Activated naive CD8-positive, alpha-beta T cell (primary cell): ENCODE measurements at regions not wholly inside any gene's neighbourhood (a gene's known extent, or its start where the extent isn't known, plus 50 kb on each side); places are given as distances from the start of the nearest gene placed in this dataset.

Source experiments
- H3K27ac Mint-ChIP-seq: one replicate; pipeline ENCODE4 v1.8.0; 2021; ENCODE audit warnings: mixed read lengths
- H3K27me3 Mint-ChIP-seq: one replicate; pipeline ENCODE4 v1.8.0; 2021; ENCODE audit warnings: mixed read lengths
- H3K36me3 Mint-ChIP-seq: one replicate; pipeline ENCODE4 v1.8.0; 2021; ENCODE audit warnings: mixed read lengths
- H3K4me1 Mint-ChIP-seq: one replicate; pipeline ENCODE4 v1.8.0; 2021; ENCODE audit warnings: low read depth, mixed read lengths
- H3K4me3 Mint-ChIP-seq: one replicate; pipeline ENCODE4 v1.8.0; 2021; ENCODE audit warnings: mild to moderate bottlenecking, mixed read lengths
- H3K9me3 Mint-ChIP-seq: one replicate; pipeline ENCODE4 v1.8.0; 2021; ENCODE audit warnings: low read depth, mixed read lengths

- H3K4me1 Mint-ChIP-seq, result peaks cover 21% of the 10 kb centered on the region
- no peaks in the 10 kb centered on the region for H3K36me3 Mint-ChIP-seq
- no peaks in the 10 kb centered on the region for H3K27me3 Mint-ChIP-seq
- no peaks in the 10 kb centered on the region for H3K9me3 Mint-ChIP-seq
- H3K4me3 Mint-ChIP-seq, result no peak overlapping the region
- H3K27ac Mint-ChIP-seq, result no peak overlapping the region
These were observed 61.4 kb upstream of the TARBP1 start for GRCh38 chr1:234540404-234540762.

DNA sequence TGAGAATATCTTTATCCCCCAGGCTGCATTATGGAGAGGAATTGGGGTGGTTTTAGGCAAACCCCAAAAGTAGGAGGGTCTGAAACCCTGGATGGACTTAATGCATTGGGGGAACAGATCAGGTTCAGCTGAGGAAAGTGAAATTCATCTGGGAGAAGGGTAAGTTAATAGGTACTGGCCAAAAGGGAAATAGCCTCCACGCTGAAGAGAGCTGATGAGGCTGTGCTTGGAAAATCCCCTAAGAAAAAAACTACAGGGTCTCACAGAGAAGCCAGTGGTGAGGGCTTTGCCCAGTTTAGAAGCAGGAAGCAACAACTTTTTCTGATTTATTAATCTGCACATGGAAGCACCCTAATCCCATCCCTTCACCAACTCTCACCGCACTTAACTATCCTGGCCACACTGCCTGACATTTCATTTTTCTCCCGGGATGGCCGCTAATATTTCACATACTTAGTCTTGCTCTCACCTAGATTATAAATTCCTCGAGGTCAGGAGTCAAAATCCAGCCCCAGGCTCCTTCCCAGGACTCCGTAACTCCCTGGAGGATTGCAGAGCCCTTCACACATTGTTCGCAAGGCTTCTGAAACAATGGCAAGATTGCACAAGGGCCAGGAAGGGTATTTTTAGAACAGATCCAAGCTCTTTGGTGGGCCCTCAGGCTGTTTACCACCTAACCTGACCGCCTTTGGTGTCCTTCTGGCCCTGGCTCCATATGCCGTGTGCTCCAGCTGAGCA is 60.9 kb upstream of the TARBP1 start:
- no peak overlapping the region for H3K27ac Mint-ChIP-seq
- H3K9me3 Mint-ChIP-seq, result no peaks in the 10 kb centered on the region
- no peaks in the 10 kb centered on the region for H3K36me3 Mint-ChIP-seq
- H3K4me3 Mint-ChIP-seq, result no peak overlapping the region
- no peaks in the 10 kb centered on the region for H3K27me3 Mint-ChIP-seq
- H3K4me1 Mint-ChIP-seq, result peaks cover 16% of the 10 kb centered on the region

GRCh38 chr1:234538930-234539649 is 60.1 kb upstream of the TARBP1 start:
- Mint-ChIP-seq H3K9me3 (no peaks in the 10 kb centered on the region), H3K4me3 (no peak overlapping the region), H3K4me1 (peaks cover 9% of the 10 kb centered on the region), H3K36me3 (no peaks in the 10 kb centered on the region), H3K27ac (no peak overlapping the region), H3K27me3 (no peaks in the 10 kb centered on the region)

DNA sequence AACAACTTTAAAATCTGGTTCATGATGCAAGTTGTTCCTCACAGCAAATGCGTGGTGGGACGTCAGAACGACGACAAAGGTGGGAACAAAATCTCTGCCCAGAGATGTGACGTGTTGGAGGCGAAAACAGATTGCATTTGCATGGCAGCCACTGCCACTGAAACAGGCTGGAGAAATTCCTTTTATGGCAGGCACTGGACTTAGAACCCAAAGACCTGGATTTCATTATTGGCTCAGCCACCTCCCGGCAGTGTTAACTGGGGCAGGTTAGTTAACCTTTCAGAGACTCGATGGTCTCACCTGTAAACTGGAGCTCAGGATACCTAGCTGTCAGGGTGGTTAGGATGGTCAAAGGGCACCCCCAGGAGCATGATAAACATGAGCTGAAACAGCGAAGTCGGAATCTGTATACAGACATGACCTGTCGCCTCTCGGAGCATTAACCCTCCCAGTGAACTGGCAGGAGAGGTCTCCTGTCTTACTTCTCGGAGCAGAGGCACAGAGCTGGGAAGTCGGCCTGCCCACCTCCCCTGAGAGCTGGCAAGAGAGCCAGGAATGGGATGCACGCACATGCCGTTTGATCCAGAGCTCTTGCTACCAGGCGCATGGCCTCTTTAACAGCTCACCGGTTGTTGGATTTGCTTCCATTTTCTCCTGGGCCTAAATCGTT is 59.2 kb upstream of the TARBP1 start:
- H3K27ac Mint-ChIP-seq, result no peak overlapping the region
- H3K4me3 Mint-ChIP-seq, result no peak overlapping the region
- no peaks in the 10 kb centered on the region for H3K4me1 Mint-ChIP-seq
- no peaks in the 10 kb centered on the region for H3K27me3 Mint-ChIP-seq
- no peaks in the 10 kb centered on the region for H3K36me3 Mint-ChIP-seq
- no peaks in the 10 kb centered on the region for H3K9me3 Mint-ChIP-seq

DNA sequence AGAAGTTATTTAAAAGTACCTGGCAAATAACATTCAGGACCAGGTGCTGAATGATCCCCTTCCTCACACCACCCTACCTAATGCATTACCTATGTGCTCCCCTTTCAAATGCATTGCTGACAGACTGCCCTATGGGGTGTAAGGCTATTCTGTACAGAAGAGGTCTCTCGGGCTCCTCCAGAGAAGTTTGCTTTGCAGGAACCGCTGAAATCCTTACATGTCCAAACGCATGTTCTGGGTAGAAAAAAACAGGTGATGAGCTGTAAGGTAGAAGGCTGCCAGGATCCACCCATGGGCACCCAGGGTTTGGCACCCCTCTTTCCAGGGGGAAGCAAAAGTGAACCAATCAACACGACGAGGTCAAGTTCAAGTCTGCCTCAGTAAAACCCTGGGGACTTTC is 58.3 kb upstream of the TARBP1 start:
- no peaks in the 10 kb centered on the region for H3K27me3 Mint-ChIP-seq
- H3K4me1 Mint-ChIP-seq, result no peaks in the 10 kb centered on the region
- no peaks in the 10 kb centered on the region for H3K9me3 Mint-ChIP-seq
- H3K4me3 Mint-ChIP-seq, result no peak overlapping the region
- no peaks in the 10 kb centered on the region for H3K36me3 Mint-ChIP-seq
- H3K27ac Mint-ChIP-seq, result no peak overlapping the region

DNA sequence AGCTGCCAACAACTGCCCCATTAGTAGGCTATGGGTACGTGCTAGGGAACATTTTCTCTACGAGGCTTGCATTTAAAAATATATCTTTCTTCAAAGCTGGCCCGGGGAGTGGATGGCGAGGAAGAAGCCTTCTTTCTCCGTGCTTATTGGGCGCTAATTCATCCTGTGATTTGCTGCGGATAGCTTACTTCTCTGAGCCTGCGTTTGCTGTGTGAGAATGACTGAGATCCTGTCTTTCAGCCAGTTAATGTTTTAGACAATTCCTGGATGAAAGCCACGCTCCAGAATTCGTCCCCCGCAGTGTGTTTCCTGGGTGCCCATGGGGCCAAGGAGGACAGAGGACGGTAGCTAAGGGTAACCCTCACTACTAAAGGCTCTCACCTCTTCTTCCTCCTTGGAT is 57.8 kb upstream of the TARBP1 start:
- Mint-ChIP-seq H3K27me3 (no peaks in the 10 kb centered on the region), H3K36me3 (no peaks in the 10 kb centered on the region), H3K9me3 (no peaks in the 10 kb centered on the region), H3K4me3 (no peak overlapping the region), H3K4me1 (no peaks in the 10 kb centered on the region), H3K27ac (no peak overlapping the region)

- H3K27me3 Mint-ChIP-seq, result no peaks in the 10 kb centered on the region
- H3K4me3 Mint-ChIP-seq, result no peak overlapping the region
- H3K4me1 Mint-ChIP-seq, result no peaks in the 10 kb centered on the region
- no peak overlapping the region for H3K27ac Mint-ChIP-seq
- no peaks in the 10 kb centered on the region for H3K36me3 Mint-ChIP-seq
- H3K9me3 Mint-ChIP-seq, result no peaks in the 10 kb centered on the region
These were observed 57.0 kb upstream of the TARBP1 start for GRCh38 chr1:234535763-234536515.

DNA sequence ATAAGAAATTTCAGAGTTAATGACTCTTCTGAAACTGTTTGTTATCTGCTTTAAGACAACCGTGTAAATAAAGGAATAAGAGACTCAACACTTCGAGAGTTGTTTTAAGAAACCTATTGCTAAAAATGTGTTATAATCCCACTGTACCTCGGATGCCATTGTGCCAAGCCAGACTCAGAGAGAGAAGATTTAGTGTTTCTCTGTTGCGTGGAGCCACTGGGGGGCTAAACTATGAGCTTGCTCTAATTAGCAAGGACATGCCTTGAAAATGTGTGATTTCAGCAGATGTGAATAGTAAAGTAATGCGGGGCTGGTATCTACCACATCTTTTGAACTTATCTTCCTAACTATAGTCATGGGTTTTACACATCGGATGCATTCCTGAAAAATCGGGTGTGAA is 56.2 kb upstream of the TARBP1 start:
- H3K27me3 Mint-ChIP-seq, result peaks cover 2% of the 10 kb centered on the region
- no peaks in the 10 kb centered on the region for H3K4me1 Mint-ChIP-seq
- no peak overlapping the region for H3K4me3 Mint-ChIP-seq
- no peaks in the 10 kb centered on the region for H3K9me3 Mint-ChIP-seq
- H3K27ac Mint-ChIP-seq, result no peak overlapping the region
- H3K36me3 Mint-ChIP-seq, result no peaks in the 10 kb centered on the region

- no peaks in the 10 kb centered on the region for H3K9me3 Mint-ChIP-seq
These were observed 55.2 kb upstream of the TARBP1 start for GRCh38 chr1:234533975-234534876.

GRCh38 chr1:234533034-234533891 is 54.3 kb upstream of the TARBP1 start:
- H3K27me3 Mint-ChIP-seq, result peaks cover 2% of the 10 kb centered on the region
- no peaks in the 10 kb centered on the region for H3K36me3 Mint-ChIP-seq
- H3K9me3 Mint-ChIP-seq, result no peaks in the 10 kb centered on the region
- no peak overlapping the region for H3K27ac Mint-ChIP-seq
- no peaks in the 10 kb centered on the region for H3K4me1 Mint-ChIP-seq
- no peak overlapping the region for H3K4me3 Mint-ChIP-seq

More at GRCh38 chr1:234533975-234534876, 55.2 kb upstream of the TARBP1 start:
- no peak overlapping the region for H3K4me3 Mint-ChIP-seq
- H3K27ac Mint-ChIP-seq, result no peak overlapping the region
- no peaks in the 10 kb centered on the region for H3K36me3 Mint-ChIP-seq
- peaks cover 2% of the 10 kb centered on the region for H3K27me3 Mint-ChIP-seq
- H3K4me1 Mint-ChIP-seq, result no peaks in the 10 kb centered on the region

GRCh38 chr1:234532503-234532922 is 53.5 kb upstream of the TARBP1 start:
- Mint-ChIP-seq H3K36me3 (no peaks in the 10 kb centered on the region), H3K27me3 (peaks cover 2% of the 10 kb centered on the region), H3K4me1 (no peaks in the 10 kb centered on the region), H3K9me3 (no peaks in the 10 kb centered on the region), H3K4me3 (no peak overlapping the region), H3K27ac (no peak overlapping the region)

GRCh38 chr1:234531151-234531635 is 52.2 kb upstream of the TARBP1 start:
- H3K9me3 Mint-ChIP-seq, result no peaks in the 10 kb centered on the region
- no peaks in the 10 kb centered on the region for H3K4me1 Mint-ChIP-seq
- no peak overlapping the region for H3K4me3 Mint-ChIP-seq
- peaks cover 3% of the 10 kb centered on the region for H3K36me3 Mint-ChIP-seq
- peaks cover 4% of the 10 kb centered on the region for H3K27me3 Mint-ChIP-seq
- H3K27ac Mint-ChIP-seq, result no peak overlapping the region

- no peak overlapping the region for H3K27ac Mint-ChIP-seq
- no peaks in the 10 kb centered on the region for H3K9me3 Mint-ChIP-seq
- H3K4me3 Mint-ChIP-seq, result no peak overlapping the region
- no peaks in the 10 kb centered on the region for H3K4me1 Mint-ChIP-seq
- peaks cover 4% of the 10 kb centered on the region for H3K27me3 Mint-ChIP-seq
- peaks cover 3% of the 10 kb centered on the region for H3K36me3 Mint-ChIP-seq
These were observed 51.7 kb upstream of the TARBP1 start for GRCh38 chr1:234530672-234531071.
